SU-DHL-6 (cell line): ENCODE measurements at regions not wholly inside any gene's neighbourhood (a gene's known extent, or its start where the extent isn't known, plus 50 kb on each side); places are given as distances from the start of the nearest gene placed in this dataset.

Experiments
- H2AFZ ChIP-seq: fragments of 200-600 bp; sonication (generic); 2 replicates; pipeline ENCODE4 v1.6.1; 2014; ENCODE audit warnings: low read depth, mild to moderate bottlenecking, moderate library complexity, mixed read lengths, antibody characterized with exemption, low read length; ENCODE audit not compliant: severe bottlenecking
- H3F3A ChIP-seq: fragments of 200-600 bp; shearing (Covaris generic); 2 replicates; pipeline ENCODE4 v1.6.0; 2016; ENCODE audit warnings: antibody characterized with exemption, mild to moderate bottlenecking; ENCODE audit not compliant: insufficient read depth
- H3K27ac ChIP-seq: fragments of 200-600 bp; sonication (generic); 2 replicates; pipeline ENCODE4 v1.5.1; 2016; ENCODE audit warnings: low read depth, mild to moderate bottlenecking, low read length, moderate library complexity, mixed read lengths
- H3K27me3 ChIP-seq: fragments of 200-600 bp; sonication (generic), shearing (Covaris generic); 2 replicates; pipeline ENCODE4 v1.6.0; 2014; ENCODE audit warnings: mild to moderate bottlenecking, low read length
- H3K36me3 ChIP-seq: fragments of 200-600 bp; sonication (generic); 2 replicates; pipeline ENCODE4 v1.6.1; 2014; ENCODE audit warnings: mild to moderate bottlenecking, low read length, mixed read lengths
- H3K4me2 ChIP-seq: fragments of 300-600, 200-600 bp; shearing (Covaris generic), sonication (generic); 2 replicates; pipeline ENCODE4 v1.6.0; 2014; ENCODE audit warnings: low read length, low read depth, mild to moderate bottlenecking; ENCODE audit not compliant: poor library complexity, severe bottlenecking
- H3K4me3 ChIP-seq: fragments of 200-600 bp; sonication (generic); 2 replicates; pipeline ENCODE4 v1.5.1; 2014; ENCODE audit warnings: antibody characterized with exemption, low read length, mild to moderate bottlenecking, mixed read lengths; ENCODE audit not compliant: insufficient read depth, poor library complexity, severe bottlenecking
- H3K79me2 ChIP-seq: fragments of 200-600 bp; sonication (generic); 2 replicates; pipeline ENCODE4 v1.6.1; 2014; ENCODE audit warnings: mild to moderate bottlenecking, low read length, moderate library complexity; ENCODE audit not compliant: insufficient read depth
- H3K9ac ChIP-seq: fragments of 200-600 bp; sonication (generic); 2 replicates; pipeline ENCODE4 v1.7.0; 2014; ENCODE audit warnings: mild to moderate bottlenecking, low read length
- H3K9me2 ChIP-seq: fragments of 200-600 bp; sonication (generic); replicated peaks from 2 replicates; pipeline ENCODE4 v1.6.1; 2014; ENCODE audit warnings: low read length; ENCODE audit not compliant: insufficient read depth
- H3K9me3 ChIP-seq: fragments of 200-600 bp; sonication (generic); 2 replicates; pipeline ENCODE4 v1.6.1; 2014; ENCODE audit warnings: low read length, mixed read lengths; ENCODE audit not compliant: insufficient read depth
- H4K20me1 ChIP-seq: fragments of 200-600 bp; sonication (generic); 2 replicates; pipeline ENCODE4 v1.6.1; 2014; ENCODE audit warnings: low read depth, mild to moderate bottlenecking, antibody characterized with exemption, low read length, moderate library complexity, mixed read lengths
- CTCF ChIP-seq: fragments of 200-600 bp; sonication (generic); IDR thresholded peaks from one replicate; pipeline ENCODE4 v1.5.1; 2017; ENCODE audit warnings: antibody characterized with exemption, mild to moderate bottlenecking, low read length, moderate library complexity; ENCODE audit not compliant: insufficient read depth, poor library complexity, severe bottlenecking
- EZH2phosphoT487 ChIP-seq: fragments of 200-600 bp; sonication (generic), shearing (Covaris generic); conservative IDR thresholded peaks from 2 replicates; pipeline ENCODE4 v1.6.1; 2018; ENCODE audit warnings: mild to moderate bottlenecking, antibody characterized with exemption, low read length, moderate library complexity, mixed read lengths

DNA sequence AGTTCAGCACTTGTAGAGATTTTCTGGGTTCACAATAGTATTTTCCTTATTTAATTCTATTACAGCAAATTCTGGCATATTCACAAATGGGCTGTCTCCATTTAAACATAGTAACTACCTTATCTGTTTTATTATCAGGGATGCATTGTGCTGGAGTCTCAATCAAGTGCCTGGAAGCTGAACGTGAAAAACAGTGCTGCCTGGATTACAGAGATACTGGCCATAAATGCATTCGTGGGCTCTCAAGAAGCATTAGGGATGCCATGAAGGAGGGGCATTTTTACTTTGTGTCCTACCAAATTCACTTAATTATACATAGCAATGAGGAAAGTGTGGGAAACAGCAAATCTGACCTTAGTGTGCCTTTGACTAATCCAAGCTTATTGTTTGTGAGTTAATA lies 184.6 kb downstream of the ABCC12 start:
- Histone ChIP-seq H3K27ac (no peak overlapping the region), H3K4me2 (no peak overlapping the region), H3K36me3 (no peaks in the 10 kb centered on the region), H2AFZ (no peak overlapping the region), H3K9ac (no peak overlapping the region), H4K20me1 (no peaks in the 10 kb centered on the region), H3K9me3 (no peaks in the 10 kb centered on the region), H3K4me3 (no peak overlapping the region), H3K9me2 (no peaks in the 10 kb centered on the region), H3K79me2 (no peaks in the 10 kb centered on the region), H3F3A (no peaks in the 10 kb centered on the region), H3K27me3 (no peaks in the 10 kb centered on the region)
- TF ChIP-seq CTCF (no peak), EZH2phosphoT487 (no peak)

GRCh38 chr16:47970291-47970931 lies 185.4 kb downstream of the ABCC12 start:
- H3K9ac ChIP-seq: no peak overlapping the region
- H3K36me3 ChIP-seq: no peaks in the 10 kb centered on the region
- H3K4me2 ChIP-seq: no peak overlapping the region
- H2AFZ ChIP-seq: no peak overlapping the region
- no peaks in the 10 kb centered on the region for H3K9me3 ChIP-seq
- H4K20me1 ChIP-seq: no peaks in the 10 kb centered on the region
- no peaks in the 10 kb centered on the region for H3K27me3 ChIP-seq
- no peaks in the 10 kb centered on the region for H3F3A ChIP-seq
- H3K27ac ChIP-seq: no peak overlapping the region
- TF ChIP-seq EZH2phosphoT487 (no peak), CTCF (no peak)
- H3K79me2 ChIP-seq: no peaks in the 10 kb centered on the region
- no peak overlapping the region for H3K4me3 ChIP-seq
- H3K9me2 ChIP-seq: no peaks in the 10 kb centered on the region

GRCh38 chr16:47967374-47967773 lies 188.4 kb downstream of the ABCC12 start:
- Histone ChIP-seq H3K9me2 (no peaks in the 10 kb centered on the region), H3K79me2 (no peaks in the 10 kb centered on the region), H3K4me3 (no peak overlapping the region), H3K9ac (no peak overlapping the region), H3K9me3 (no peaks in the 10 kb centered on the region), H3K27me3 (no peaks in the 10 kb centered on the region), H4K20me1 (no peaks in the 10 kb centered on the region), H3K27ac (no peak overlapping the region), H3F3A (no peaks in the 10 kb centered on the region), H3K36me3 (no peaks in the 10 kb centered on the region), H2AFZ (no peak overlapping the region), H3K4me2 (no peak overlapping the region)
- TF ChIP-seq CTCF: no peak

GRCh38 chr16:47966325-47966724 lies 189.5 kb downstream of the ABCC12 start:
- H3K27me3 ChIP-seq: no peaks in the 10 kb centered on the region
- no peaks in the 10 kb centered on the region for H3F3A ChIP-seq
- no peaks in the 10 kb centered on the region for H3K36me3 ChIP-seq
- H3K9me2 ChIP-seq: no peaks in the 10 kb centered on the region
- no peaks in the 10 kb centered on the region for H3K79me2 ChIP-seq
- no peak overlapping the region for H2AFZ ChIP-seq
- no peaks in the 10 kb centered on the region for H3K9me3 ChIP-seq
- H3K27ac ChIP-seq: no peak overlapping the region
- TF ChIP-seq EZH2phosphoT487: no peak
- H3K4me3 ChIP-seq: no peak overlapping the region
- H4K20me1 ChIP-seq: no peaks in the 10 kb centered on the region
- H3K4me2 ChIP-seq: no peak overlapping the region
- no peak overlapping the region for H3K9ac ChIP-seq
